CD4-positive, alpha-beta T cell treated with Interleukin-12 subunit alpha and Interleukin-12 subunit beta, for 1 hour (primary cell): ENCODE measurements at regions not wholly inside any gene's neighbourhood (a gene's known extent, or its start where the extent isn't known, plus 50 kb on each side); places are given as distances from the start of the nearest gene placed in this dataset.

Experiments
- DNase-seq: peaks from one replicate; pipeline ENCODE4 v3.0.0-alpha.2; 2020

- peak; percentile 0 for DNase-seq
These were observed 190.1 kb downstream of the TTC32 start for GRCh38 chr2:19711470-19712372.

GRCh38 chr2:19710230-19710629, 191.6 kb downstream of the TTC32 start:
- DNase-seq = no peak

- no peak for DNase-seq
These were observed 192.2 kb downstream of the TTC32 start for GRCh38 chr2:19709553-19709952.

GRCh38 chr2:19708776-19709175, 193.0 kb downstream of the TTC32 start:
- DNase-seq = no peak

GRCh38 chr2:19706332-19706731, 195.5 kb downstream of the TTC32 start:
- no peak for DNase-seq

- DNase-seq = no peak
These were observed 199.5 kb downstream of the TTC32 start for GRCh38 chr2:19702267-19702666.

- no peak for DNase-seq
These were observed 200.8 kb downstream of the TTC32 start for GRCh38 chr2:19700861-19701585.

GRCh38 chr2:19697131-19697530, 204.7 kb downstream of the TTC32 start:
- no peak for DNase-seq

- no peak for DNase-seq
These were observed 206.1 kb downstream of the TTC32 start for GRCh38 chr2:19695706-19696105.

- no peak for DNase-seq
These were observed 209.9 kb downstream of the TTC32 start for GRCh38 chr2:19691892-19692291.

GRCh38 chr2:19690429-19690828, 211.4 kb downstream of the TTC32 start:
- DNase-seq = no peak

GRCh38 chr2:19689646-19690168, 212.1 kb downstream of the TTC32 start:
- DNase-seq = no peak

GRCh38 chr2:19688059-19688458, 213.7 kb downstream of the TTC32 start:
- DNase-seq = no peak

- no peak for DNase-seq
These were observed 214.6 kb downstream of the TTC32 start for GRCh38 chr2:19687017-19687659.

GRCh38 chr2:19686439-19686838, 215.3 kb downstream of the TTC32 start:
- no peak for DNase-seq

GRCh38 chr2:19685731-19686130, 216.1 kb downstream of the TTC32 start:
- DNase-seq = no peak

- DNase-seq = no peak
These were observed 217.3 kb downstream of the TTC32 start for GRCh38 chr2:19684516-19684915.

GRCh38 chr2:19683556-19683955, 218.2 kb downstream of the TTC32 start:
- no peak for DNase-seq

GRCh38 chr2:19682493-19682892, 219.3 kb downstream of the TTC32 start:
- DNase-seq = no peak

- no peak for DNase-seq
These were observed 223.8 kb downstream of the TTC32 start for GRCh38 chr2:19677825-19678518.

GRCh38 chr2:19677215-19677777, 224.5 kb downstream of the TTC32 start:
- no peak for DNase-seq

GRCh38 chr2:19676770-19677169, 225.0 kb downstream of the TTC32 start:
- DNase-seq = no peak
